ENCODE measurements at regions not wholly inside any gene's neighbourhood (a gene's known extent, or its start where the extent isn't known, plus 50 kb on each side); places are given as distances from the start of the nearest gene placed in this dataset.

DNA sequence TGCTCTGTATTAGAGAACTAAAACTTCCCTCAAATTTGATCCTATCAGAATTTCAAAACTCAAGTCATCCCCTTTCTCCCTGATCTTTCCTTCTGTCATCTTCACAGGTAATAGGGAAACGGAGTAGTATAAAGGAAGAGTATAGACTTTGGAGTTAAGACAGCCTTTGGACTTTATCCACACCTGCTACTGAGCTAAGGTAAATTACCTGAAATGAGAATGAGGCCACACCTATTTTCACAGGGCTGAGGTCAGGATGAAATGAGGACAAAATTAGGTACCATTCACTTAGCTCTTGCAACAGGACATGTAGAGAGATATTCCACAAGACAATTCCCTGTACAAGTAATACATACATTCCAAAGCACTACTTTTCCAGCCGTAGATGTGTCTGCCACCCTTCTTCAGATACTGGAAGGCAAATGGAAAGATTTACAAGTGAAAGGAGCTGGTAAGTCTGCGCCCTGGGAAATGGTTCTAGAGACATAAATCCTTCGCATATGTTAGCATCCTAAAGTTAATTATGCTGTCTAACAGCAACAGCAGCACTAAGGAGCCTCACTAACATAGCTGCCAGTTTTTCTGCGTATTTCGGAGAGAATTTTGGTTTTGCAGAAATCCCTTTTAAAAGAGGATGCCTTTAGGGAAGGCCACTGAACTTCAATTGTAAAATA lies 461.8 kb downstream of the SHQ1 start:
- TF ChIP-seq, protein P1, sequence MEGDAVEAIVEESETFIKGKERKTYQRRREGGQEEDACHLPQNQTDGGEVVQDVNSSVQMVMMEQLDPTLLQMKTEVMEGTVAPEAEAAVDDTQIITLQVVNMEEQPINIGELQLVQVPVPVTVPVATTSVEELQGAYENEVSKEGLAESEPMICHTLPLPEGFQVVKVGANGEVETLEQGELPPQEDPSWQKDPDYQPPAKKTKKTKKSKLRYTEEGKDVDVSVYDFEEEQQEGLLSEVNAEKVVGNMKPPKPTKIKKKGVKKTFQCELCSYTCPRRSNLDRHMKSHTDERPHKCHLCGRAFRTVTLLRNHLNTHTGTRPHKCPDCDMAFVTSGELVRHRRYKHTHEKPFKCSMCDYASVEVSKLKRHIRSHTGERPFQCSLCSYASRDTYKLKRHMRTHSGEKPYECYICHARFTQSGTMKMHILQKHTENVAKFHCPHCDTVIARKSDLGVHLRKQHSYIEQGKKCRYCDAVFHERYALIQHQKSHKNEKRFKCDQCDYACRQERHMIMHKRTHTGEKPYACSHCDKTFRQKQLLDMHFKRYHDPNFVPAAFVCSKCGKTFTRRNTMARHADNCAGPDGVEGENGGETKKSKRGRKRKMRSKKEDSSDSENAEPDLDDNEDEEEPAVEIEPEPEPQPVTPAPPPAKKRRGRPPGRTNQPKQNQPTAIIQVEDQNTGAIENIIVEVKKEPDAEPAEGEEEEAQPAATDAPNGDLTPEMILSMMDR (IDR thresholded peaks at IDR 0.05), result no peak
- TF ChIP-seq ZFX (IDR thresholded peaks at IDR 0.05; ENCODE audit: borderline replicate concordance), result no peak
- H3K27ac ChIP-seq, result no peak overlapping the region

- TF ChIP-seq, protein P1 (IDR thresholded peaks at IDR 0.05), result no peak
- TF ChIP-seq ZFX (IDR thresholded peaks at IDR 0.05; ENCODE audit: borderline replicate concordance), result no peak
- H3K27ac ChIP-seq, result no peak overlapping the region
Measured at GRCh38 chr3:72385167-72385566, 463.1 kb downstream of the SHQ1 start.

DNA sequence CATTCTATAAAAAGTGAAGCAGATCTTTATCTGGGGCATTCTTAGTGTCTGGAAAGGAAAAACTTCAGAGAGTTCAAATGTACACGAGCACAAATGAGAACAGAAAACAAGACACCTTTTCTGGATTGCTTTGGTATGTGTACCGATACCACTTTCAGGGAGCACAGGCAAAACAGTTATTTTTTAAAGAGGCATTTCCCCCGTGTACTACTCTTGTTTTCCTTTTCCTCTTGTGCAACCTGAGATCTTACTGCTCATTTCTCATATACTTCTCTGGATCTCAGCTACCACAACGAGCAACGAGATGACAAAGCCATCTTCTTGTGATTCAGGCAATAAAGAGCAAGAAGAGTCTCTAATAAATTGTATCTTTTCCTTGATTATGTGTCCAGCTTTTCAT lies 463.6 kb downstream of the SHQ1 start:
- no peak overlapping the region for H3K27ac ChIP-seq
- TF ChIP-seq ZFX (IDR thresholded peaks at IDR 0.05; ENCODE audit: borderline replicate concordance), result no peak
- TF ChIP-seq, protein P1 (IDR thresholded peaks at IDR 0.05), result no peak

DNA sequence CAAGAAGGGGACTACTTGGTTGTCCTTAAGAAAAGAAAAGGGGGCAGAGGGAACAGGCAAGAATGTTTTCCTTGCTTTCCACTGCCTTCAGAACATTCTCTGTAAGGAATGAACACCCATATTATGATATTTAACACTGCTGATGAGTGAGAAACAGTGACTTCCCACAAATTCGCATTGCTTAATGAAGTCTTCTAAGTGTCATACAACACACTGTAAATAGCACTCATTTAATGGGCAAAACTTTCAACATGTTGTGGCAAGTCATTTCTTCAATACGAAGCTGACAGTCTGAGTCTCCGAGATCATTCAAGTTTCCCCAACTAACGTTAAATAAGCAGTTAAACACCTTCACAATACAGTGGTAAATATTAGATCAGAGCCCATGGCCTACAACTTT lies 464.4 kb downstream of the SHQ1 start:
- no peak for TF ChIP-seq ZFX (IDR thresholded peaks at IDR 0.05; ENCODE audit: borderline replicate concordance)
- TF ChIP-seq, protein P1 (IDR thresholded peaks at IDR 0.05), result no peak
- no peak overlapping the region for H3K27ac ChIP-seq

- no peak overlapping the region for H3K27ac ChIP-seq
- TF ChIP-seq, protein P1 (IDR thresholded peaks at IDR 0.05), result no peak
- no peak for TF ChIP-seq ZFX (IDR thresholded peaks at IDR 0.05; ENCODE audit: borderline replicate concordance)
Measured at GRCh38 chr3:72383230-72383629, 465.0 kb downstream of the SHQ1 start.

DNA sequence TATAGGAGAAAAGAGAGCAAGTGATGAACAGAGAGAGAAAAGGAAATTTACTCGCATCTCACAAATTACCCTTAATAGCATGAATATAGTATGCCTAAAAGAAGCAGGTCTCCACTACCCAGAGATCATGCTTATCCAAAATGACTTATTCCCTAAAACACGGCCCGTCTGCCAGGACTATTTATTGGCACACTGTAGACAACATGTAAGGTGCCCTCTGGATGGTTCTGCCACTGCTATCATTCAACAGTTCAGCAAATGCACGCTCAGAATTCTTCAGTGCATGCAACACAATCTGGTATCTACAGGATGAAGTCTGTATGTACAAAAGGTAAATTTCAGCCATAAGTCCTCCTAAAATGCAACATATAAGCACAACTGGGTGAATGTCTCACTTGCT lies 465.8 kb downstream of the SHQ1 start:
- TF ChIP-seq ZFX (IDR thresholded peaks at IDR 0.05; ENCODE audit: borderline replicate concordance), result no peak
- TF ChIP-seq, protein P1 (IDR thresholded peaks at IDR 0.05), result no peak
- H3K27ac ChIP-seq, result no peak overlapping the region

DNA sequence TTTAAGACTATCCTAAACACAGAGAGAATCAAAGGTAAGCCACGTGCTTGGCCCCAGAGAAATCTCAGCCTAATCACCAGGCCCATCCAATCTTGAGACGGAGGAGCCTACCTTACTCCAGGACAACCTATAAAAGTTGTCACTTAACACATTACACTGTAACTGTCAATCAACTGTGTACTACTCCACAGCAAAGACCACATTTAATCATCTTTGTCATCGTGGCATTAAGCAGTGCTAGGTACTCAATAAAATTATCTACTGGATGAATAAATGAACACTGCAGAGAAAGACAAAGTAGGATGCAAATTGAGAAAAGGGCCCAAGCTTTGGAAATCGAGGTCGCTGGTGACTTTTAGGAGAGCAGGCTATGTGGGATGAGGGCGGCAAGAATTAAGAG lies 466.7 kb downstream of the SHQ1 start:
- H3K27ac ChIP-seq, result no peak overlapping the region
- TF ChIP-seq ZFX (IDR thresholded peaks at IDR 0.05; ENCODE audit: borderline replicate concordance), result no peak
- TF ChIP-seq, protein P1 (IDR thresholded peaks at IDR 0.05), result no peak
